K562 (cell line): ENCODE measurements at regions not wholly inside any gene's neighbourhood (a gene's known extent, or its start where the extent isn't known, plus 50 kb on each side); places are given as distances from the start of the nearest gene placed in this dataset.

ENCODE experiments used
- CBX8 ChIP-seq: fragments of 200-600 bp; sonication (generic); IDR thresholded peaks from 2 replicates; pipeline ENCODE4 v1.6.1; 2012; ENCODE audit warnings: borderline replicate concordance, mixed run types, low read depth, mild to moderate bottlenecking, moderate library complexity, mixed read lengths, low read length, control low read depth, inconsistent platforms; ENCODE audit not compliant: poor library complexity, severe bottlenecking; ENCODE audit errors: extremely low read depth
- CTCF ChIP-seq, 3 experiments: IDR thresholded peaks in 2 of 3; conservative IDR thresholded peaks in 1 of 3; 2 replicates each; pipeline ENCODE4 v1.5.1; 2011 to 2012; ENCODE audit warnings: low read length in 3 of 3, mild to moderate bottlenecking in 3 of 3, control low read depth in 2 of 3, improper control_type of control experiment in 1 of 3, inconsistent platforms in 1 of 3, low read depth in 1 of 3, mixed read lengths in 1 of 3, moderate library complexity in 1 of 3; ENCODE audit not compliant: insufficient read depth in 2 of 3
- NR3C1 ChIP-seq: sonication (generic); formaldehyde crosslinking; IDR thresholded peaks from 2 replicates; pipeline ENCODE4 v1.8.1; 2022; ENCODE audit warnings: missing genetic modification reagents
- U2AF2 ChIP-seq: fragments of 200-400 bp; formaldehyde crosslinking; optimal IDR thresholded peaks from 2 replicates; pipeline ENCODE3; 2017; ENCODE audit warnings: low read depth, mild to moderate bottlenecking, low read length

GRCh38 chr20:58099956-58100730 lies 128.3 kb downstream of the ANKRD60 start:
- TF ChIP-seq CBX8, result no peak
- TF ChIP-seq NR3C1, result no peak
- TF ChIP-seq U2AF2, result no peak
- no peak for TF ChIP-seq CTCF (IDR thresholded peaks at IDR 0.05 in 2 of 3, conservative IDR thresholded peaks at IDR 0.05 in 1 of 3; ENCODE audit: insufficient read depth in 2 of 3, low read depth in 1 of 3, low read length in 3 of 3)
